PC-3 (cell line): ENCODE measurements at regions not wholly inside any gene's neighbourhood (a gene's known extent, or its start where the extent isn't known, plus 50 kb on each side); places are given as distances from the start of the nearest gene placed in this dataset.

Experiments
- ATAC-seq: fragments of 200-7000 bp; cut with Tn5 transposase; 2 replicates; pipeline ENCODE4 v1.9.1; 2020; ENCODE audit warnings: mild to moderate bottlenecking, moderate library complexity
- BruUV-seq: library from RNA; stranded (reverse); fragments of 400-500 nt; replicated peaks from 2 replicates; lab custom pipeline; 2021; lab: Mats Ljungman, UMichigan
- CTCF ChIA-PET: fragments of 300-600 bp; sonication (Branson Sonifier 250); formaldehyde crosslinking; loops from one replicate; lab custom pipeline; 2022; ENCODE audit warnings: antibody characterized with exemption; lab: Charles Lee
- POLR2A ChIA-PET: fragments of 300-600 bp; sonication (Branson Sonifier 250); formaldehyde crosslinking; loops from one replicate; lab custom pipeline; 2022; ENCODE audit warnings: antibody characterized with exemption; ENCODE audit not compliant: unreplicated experiment; lab: Charles Lee
- DNase-seq: peaks from one replicate; pipeline ENCODE4 v3.0.0-alpha.2; 2015
- H2AFZ ChIP-seq: fragments of 300-600 bp; sonication (generic); 2 replicates; pipeline ENCODE4 v1.6.0; 2016; ENCODE audit warnings: antibody characterized with exemption, low read length
- H3F3A ChIP-seq: fragments of 300-600 bp; sonication (generic); one replicate; pipeline ENCODE4 v1.6.0; 2017; ENCODE audit warnings: antibody characterized with exemption, low read length, control low read depth, mild to moderate bottlenecking; ENCODE audit not compliant: unreplicated experiment
- H3K27ac ChIP-seq: fragments of 300-600 bp; sonication (generic); 2 replicates; pipeline ENCODE4 v1.5.1; 2016; ENCODE audit warnings: mild to moderate bottlenecking, low read length
- H3K27me3 ChIP-seq: fragments of 300-600 bp; sonication (generic); 2 replicates; pipeline ENCODE4 v1.6.1; 2016; ENCODE audit warnings: low read length, mixed read lengths
- H3K36me3 ChIP-seq: fragments of 300-600 bp; sonication (generic); 2 replicates; pipeline ENCODE4 v1.6.1; 2016; ENCODE audit warnings: low read depth, mixed run types, low read length, mixed read lengths
- H3K4me1 ChIP-seq: fragments of 300-600 bp; sonication (generic); 2 replicates; pipeline ENCODE4 v1.5.1; 2016; ENCODE audit warnings: low read length; ENCODE audit not compliant: insufficient read depth
- H3K4me2 ChIP-seq: fragments of 300-600 bp; sonication (generic); 2 replicates; pipeline ENCODE4 v1.6.0; 2016; ENCODE audit warnings: low read length
- H3K4me3 ChIP-seq: fragments of 300-600 bp; sonication (generic); 2 replicates; pipeline ENCODE4 v1.5.1; 2016; ENCODE audit warnings: mild to moderate bottlenecking, low read length, mixed read lengths
- H3K79me2 ChIP-seq: fragments of 300-600 bp; sonication (generic); 2 replicates; pipeline ENCODE4 v1.6.1; 2017; ENCODE audit warnings: low read length, mixed read lengths
- H3K9ac ChIP-seq: fragments of 300-600 bp; sonication (generic); 2 replicates; pipeline ENCODE4 v1.6.0; 2016; ENCODE audit warnings: mild to moderate bottlenecking, low read length
- H3K9me2 ChIP-seq: fragments of 300-600 bp; sonication (generic); replicated peaks from 2 replicates; pipeline ENCODE4 v1.6.1; 2016; ENCODE audit warnings: mixed run types, low read length, mixed read lengths
- H3K9me3 ChIP-seq: fragments of 300-600 bp; sonication (generic); 2 replicates; pipeline ENCODE4 v1.6.1; 2016; ENCODE audit warnings: low read length, mixed read lengths
- H4K20me1 ChIP-seq: fragments of 300-600 bp; sonication (generic); 2 replicates; pipeline ENCODE4 v1.6.1; 2016; ENCODE audit warnings: low read length, mixed read lengths
- EZH2 ChIP-seq: fragments of 300-600 bp; sonication (generic); IDR thresholded peaks from one replicate; pipeline ENCODE4 v1.6.1; 2017; ENCODE audit warnings: antibody characterized with exemption, mild to moderate bottlenecking, low read length; ENCODE audit not compliant: unreplicated experiment
- EZH2phosphoT487 ChIP-seq: fragments of 300-600 bp; sonication (generic); IDR thresholded peaks from 2 replicates; pipeline ENCODE4 v1.6.1; 2018; ENCODE audit warnings: mild to moderate bottlenecking, antibody characterized with exemption, low read length, borderline replicate concordance
- intact Hi-C: fragments of 100-400 bp; cut with micrococcal nuclease; formaldehyde crosslinking; loops from 2 replicates; pipeline ENCODE4 v1.9.0; 2023
- TF ChIP-seq, protein P1 (sequence below): fragments of 300-600 bp; sonication (generic); conservative IDR thresholded peaks from 2 replicates; pipeline ENCODE4 v1.5.1; 2017; ENCODE audit warnings: antibody characterized with exemption, low read depth, mild to moderate bottlenecking, low read length

DNA sequence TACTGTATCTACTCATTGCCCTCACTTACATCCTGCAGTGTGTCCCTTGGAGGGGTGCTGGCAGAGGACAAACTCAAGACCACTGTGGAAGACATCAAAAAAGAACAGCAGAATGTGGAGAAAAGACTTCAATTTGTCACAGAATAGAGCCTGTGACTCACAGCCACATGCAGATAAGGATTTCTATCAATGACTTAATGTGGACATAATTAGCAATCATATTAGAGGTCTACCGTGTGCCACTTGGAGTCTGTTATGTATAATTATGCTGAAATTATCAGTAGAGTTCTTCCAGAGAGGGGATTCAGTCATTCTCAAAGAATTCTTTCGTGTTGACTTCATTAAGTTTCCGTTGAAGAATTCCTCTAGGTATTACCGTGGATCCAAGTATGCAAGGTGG lies 473.5 kb downstream of the MIAT start:
- peaks cover 6% of the 10 kb centered on the region; the same call in 1 of the 2 replicates for H3K4me1 ChIP-seq
- no peaks in the 10 kb centered on the region for H3K9me2 ChIP-seq
- POLR2A ChIA-PET: no interaction called here
- ATAC-seq (no peak), DNase-seq (no peak)
- no peak overlapping the region for H3K9ac ChIP-seq
- TF ChIP-seq EZH2 (no peak), EZH2phosphoT487 (no peak)
- TF ChIP-seq, protein P1, sequence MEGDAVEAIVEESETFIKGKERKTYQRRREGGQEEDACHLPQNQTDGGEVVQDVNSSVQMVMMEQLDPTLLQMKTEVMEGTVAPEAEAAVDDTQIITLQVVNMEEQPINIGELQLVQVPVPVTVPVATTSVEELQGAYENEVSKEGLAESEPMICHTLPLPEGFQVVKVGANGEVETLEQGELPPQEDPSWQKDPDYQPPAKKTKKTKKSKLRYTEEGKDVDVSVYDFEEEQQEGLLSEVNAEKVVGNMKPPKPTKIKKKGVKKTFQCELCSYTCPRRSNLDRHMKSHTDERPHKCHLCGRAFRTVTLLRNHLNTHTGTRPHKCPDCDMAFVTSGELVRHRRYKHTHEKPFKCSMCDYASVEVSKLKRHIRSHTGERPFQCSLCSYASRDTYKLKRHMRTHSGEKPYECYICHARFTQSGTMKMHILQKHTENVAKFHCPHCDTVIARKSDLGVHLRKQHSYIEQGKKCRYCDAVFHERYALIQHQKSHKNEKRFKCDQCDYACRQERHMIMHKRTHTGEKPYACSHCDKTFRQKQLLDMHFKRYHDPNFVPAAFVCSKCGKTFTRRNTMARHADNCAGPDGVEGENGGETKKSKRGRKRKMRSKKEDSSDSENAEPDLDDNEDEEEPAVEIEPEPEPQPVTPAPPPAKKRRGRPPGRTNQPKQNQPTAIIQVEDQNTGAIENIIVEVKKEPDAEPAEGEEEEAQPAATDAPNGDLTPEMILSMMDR: no peak
- H3K79me2 ChIP-seq: no peaks in the 10 kb centered on the region
- H2AFZ ChIP-seq: no peak overlapping the region
- no peaks in the 10 kb centered on the region for H3F3A ChIP-seq
- H3K9me3 ChIP-seq: no peaks in the 10 kb centered on the region
- no TSS peak for BruUV-seq
- no peak overlapping the region for H3K27ac ChIP-seq
- CTCF ChIA-PET: no interaction called here
- H3K4me3 ChIP-seq: no peak overlapping the region
- H3K27me3 ChIP-seq: peaks cover 36% of the 10 kb centered on the region
- H3K36me3 ChIP-seq: no peaks in the 10 kb centered on the region
- H3K4me2 ChIP-seq: no peak overlapping the region
- no peaks in the 10 kb centered on the region for H4K20me1 ChIP-seq
- intact Hi-C loops: no loop called here

DNA sequence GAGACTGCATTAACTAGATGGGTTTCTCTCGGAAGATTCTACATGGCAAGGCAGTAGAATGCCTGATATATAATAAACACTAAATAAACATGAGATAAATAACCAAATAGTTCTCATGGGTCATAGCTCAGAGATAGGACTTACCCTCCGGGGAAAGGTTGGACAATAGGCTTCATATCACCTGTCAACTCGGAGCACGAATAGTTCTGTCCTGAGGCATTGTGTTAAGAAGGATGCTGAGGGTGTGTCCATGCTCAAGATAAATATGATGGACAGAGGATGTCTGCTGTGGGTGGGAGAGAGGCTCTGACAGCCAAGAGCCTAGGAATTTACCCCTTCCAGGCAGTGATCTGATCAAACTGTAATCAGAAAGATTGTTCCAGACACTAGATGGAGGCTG lies 474.0 kb downstream of the MIAT start:
- Histone ChIP-seq H3K4me3 (no peak overlapping the region), H2AFZ (no peak overlapping the region), H3F3A (no peaks in the 10 kb centered on the region), H3K79me2 (no peaks in the 10 kb centered on the region), H3K27ac (no peak overlapping the region), H3K36me3 (no peaks in the 10 kb centered on the region), H3K4me2 (no peak overlapping the region), H3K9ac (no peak overlapping the region), H3K9me3 (no peaks in the 10 kb centered on the region), H4K20me1 (no peaks in the 10 kb centered on the region), H3K4me1 (peaks cover 6% of the 10 kb centered on the region; the same call in 1 of the 2 replicates), H3K27me3 (peaks cover 36% of the 10 kb centered on the region), H3K9me2 (no peaks in the 10 kb centered on the region)
- no peak for TF ChIP-seq EZH2phosphoT487
- TF ChIP-seq EZH2: no peak
- TF ChIP-seq, protein P1: no peak
- no peak for ATAC-seq
- DNase-seq: no peak
- CTCF ChIA-PET: no interaction called here
- intact Hi-C loops: no loop called here
- POLR2A ChIA-PET: no interaction called here
- no TSS peak for BruUV-seq

- Histone ChIP-seq H2AFZ (no peak overlapping the region), H3K9ac (no peak overlapping the region), H4K20me1 (no peaks in the 10 kb centered on the region), H3K4me1 (peaks cover 6% of the 10 kb centered on the region; the same call in 1 of the 2 replicates), H3K9me2 (no peaks in the 10 kb centered on the region), H3K27me3 (peaks cover 25% of the 10 kb centered on the region), H3F3A (no peaks in the 10 kb centered on the region), H3K4me3 (no peak overlapping the region), H3K36me3 (no peaks in the 10 kb centered on the region), H3K4me2 (no peak overlapping the region), H3K79me2 (no peaks in the 10 kb centered on the region), H3K9me3 (no peaks in the 10 kb centered on the region), H3K27ac (no peak overlapping the region)
- ChIA-PET CTCF (no interaction called here), POLR2A (no interaction called here)
- TF ChIP-seq EZH2phosphoT487 (no peak), EZH2 (no peak)
- TF ChIP-seq, protein P1: no peak
- BruUV-seq: no TSS peak
- ATAC-seq: no peak
- intact Hi-C loops: no loop called here
- no peak for DNase-seq
Observed at GRCh38 chr22:27132400-27132799, 475.0 kb downstream of the MIAT start.
